Activated T-helper 17 cell treated with anti-CD3 and anti-CD28 coated beads, Interleukin-2, amount 50 U/mL, for 72 hours (primary cell): ENCODE measurements at regions not wholly inside any gene's neighbourhood (a gene's known extent, or its start where the extent isn't known, plus 50 kb on each side); places are given as distances from the start of the nearest gene placed in this dataset.

Experiments used
- ATAC-seq: fragments of 150-1000 bp; cut with Tn5 transposase; replicated peaks from 2 replicates; pipeline ENCODE4 v1.10.0; 2021; ENCODE audit warnings: mild to moderate bottlenecking, moderate library complexity
- H3K27ac Mint-ChIP-seq: one replicate; pipeline ENCODE4 v1.8.0; 2022; ENCODE audit warnings: mixed read lengths
- H3K27me3 Mint-ChIP-seq: one replicate; pipeline ENCODE4 v1.8.0; 2022; ENCODE audit warnings: mixed read lengths
- H3K36me3 Mint-ChIP-seq: one replicate; pipeline ENCODE4 v1.8.0; 2022; ENCODE audit warnings: low read depth, mild to moderate bottlenecking, mixed read lengths
- H3K4me1 Mint-ChIP-seq: one replicate; pipeline ENCODE4 v1.8.0; 2022; ENCODE audit warnings: mixed read lengths
- H3K4me3 Mint-ChIP-seq: one replicate; pipeline ENCODE4 v1.8.0; 2022; ENCODE audit warnings: mild to moderate bottlenecking, mixed read lengths
- H3K9me3 Mint-ChIP-seq: one replicate; pipeline ENCODE4 v1.8.0; 2022; ENCODE audit warnings: mixed read lengths

DNA sequence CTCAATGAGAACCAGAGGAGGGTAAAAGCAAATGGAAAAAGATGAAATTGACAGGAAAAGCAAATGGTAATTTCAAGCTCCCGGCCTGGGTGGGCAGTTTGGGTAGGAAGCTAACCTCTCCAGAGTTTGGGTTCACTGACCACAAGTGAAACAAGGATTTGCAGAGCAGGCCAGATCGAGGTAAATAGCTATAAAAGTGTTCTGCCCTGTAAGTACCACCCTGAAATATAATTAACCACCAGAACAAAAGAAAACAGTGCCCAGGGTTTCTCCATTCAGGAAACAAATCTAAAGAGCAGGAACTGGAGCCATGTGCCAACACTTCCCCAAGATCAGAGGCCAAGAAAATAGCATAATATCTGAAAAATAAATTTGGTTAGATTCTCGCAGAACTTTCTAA lies 276.7 kb upstream of the MEOX2 start:
- ATAC-seq, result no peak
- Mint-ChIP-seq H3K36me3 (no peaks in the 10 kb centered on the region), H3K27me3 (no peaks in the 10 kb centered on the region), H3K4me3 (no peak overlapping the region), H3K27ac (no peak overlapping the region), H3K9me3 (no peaks in the 10 kb centered on the region), H3K4me1 (no peaks in the 10 kb centered on the region)

- no peaks in the 10 kb centered on the region for H3K27me3 Mint-ChIP-seq
- H3K36me3 Mint-ChIP-seq, result no peaks in the 10 kb centered on the region
- no peak overlapping the region for H3K27ac Mint-ChIP-seq
- no peak overlapping the region for H3K4me3 Mint-ChIP-seq
- H3K4me1 Mint-ChIP-seq, result no peaks in the 10 kb centered on the region
- H3K9me3 Mint-ChIP-seq, result no peaks in the 10 kb centered on the region
- ATAC-seq, result no peak
Measured at GRCh38 chr7:15954671-15955354, 268.3 kb upstream of the MEOX2 start.

GRCh38 chr7:15950299-15950698 lies 263.8 kb upstream of the MEOX2 start:
- no peak for ATAC-seq

GRCh38 chr7:15947754-15948153 lies 261.3 kb upstream of the MEOX2 start:
- no peaks in the 10 kb centered on the region for H3K27me3 Mint-ChIP-seq
- no peaks in the 10 kb centered on the region for H3K36me3 Mint-ChIP-seq
- H3K27ac Mint-ChIP-seq, result no peak overlapping the region
- H3K4me3 Mint-ChIP-seq, result no peak overlapping the region
- no peak for ATAC-seq
- H3K4me1 Mint-ChIP-seq, result no peaks in the 10 kb centered on the region
- peaks cover 4% of the 10 kb centered on the region for H3K9me3 Mint-ChIP-seq

More at GRCh38 chr7:15950299-15950698, 263.8 kb upstream of the MEOX2 start:
- H3K4me3 Mint-ChIP-seq, result no peak overlapping the region
- H3K36me3 Mint-ChIP-seq, result no peaks in the 10 kb centered on the region
- no peaks in the 10 kb centered on the region for H3K4me1 Mint-ChIP-seq
- H3K27me3 Mint-ChIP-seq, result no peaks in the 10 kb centered on the region
- peaks cover 4% of the 10 kb centered on the region for H3K9me3 Mint-ChIP-seq
- no peak overlapping the region for H3K27ac Mint-ChIP-seq

DNA sequence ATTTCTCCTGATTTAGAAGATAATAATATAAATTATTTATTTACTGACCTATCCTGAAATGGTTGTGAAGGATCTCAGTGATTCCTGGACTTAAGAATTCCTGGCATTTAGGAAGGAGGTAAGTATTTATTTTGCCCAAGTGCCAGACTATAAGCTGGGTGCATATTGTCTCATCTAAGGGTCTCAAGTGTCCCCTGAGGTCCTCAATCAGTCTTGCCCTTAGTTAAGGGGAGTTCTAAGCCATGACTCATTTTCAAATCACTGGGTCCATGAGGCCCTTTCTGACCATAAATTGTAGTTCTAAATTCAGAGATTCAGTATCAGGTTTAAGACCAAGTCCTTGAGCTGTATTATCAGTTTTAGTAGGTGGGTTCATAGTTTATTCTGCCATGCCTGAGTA lies 251.6 kb upstream of the MEOX2 start:
- no peaks in the 10 kb centered on the region for H3K4me1 Mint-ChIP-seq
- no peaks in the 10 kb centered on the region for H3K36me3 Mint-ChIP-seq
- no peaks in the 10 kb centered on the region for H3K27me3 Mint-ChIP-seq
- H3K27ac Mint-ChIP-seq, result no peak overlapping the region
- H3K9me3 Mint-ChIP-seq, result no peaks in the 10 kb centered on the region
- no peak for ATAC-seq
- no peak overlapping the region for H3K4me3 Mint-ChIP-seq

GRCh38 chr7:15937571-15937970 lies 251.1 kb upstream of the MEOX2 start:
- no peaks in the 10 kb centered on the region for H3K4me1 Mint-ChIP-seq
- H3K9me3 Mint-ChIP-seq, result no peaks in the 10 kb centered on the region
- H3K27ac Mint-ChIP-seq, result no peak overlapping the region
- no peaks in the 10 kb centered on the region for H3K36me3 Mint-ChIP-seq
- H3K27me3 Mint-ChIP-seq, result no peaks in the 10 kb centered on the region
- H3K4me3 Mint-ChIP-seq, result no peak overlapping the region
- no peak for ATAC-seq

DNA sequence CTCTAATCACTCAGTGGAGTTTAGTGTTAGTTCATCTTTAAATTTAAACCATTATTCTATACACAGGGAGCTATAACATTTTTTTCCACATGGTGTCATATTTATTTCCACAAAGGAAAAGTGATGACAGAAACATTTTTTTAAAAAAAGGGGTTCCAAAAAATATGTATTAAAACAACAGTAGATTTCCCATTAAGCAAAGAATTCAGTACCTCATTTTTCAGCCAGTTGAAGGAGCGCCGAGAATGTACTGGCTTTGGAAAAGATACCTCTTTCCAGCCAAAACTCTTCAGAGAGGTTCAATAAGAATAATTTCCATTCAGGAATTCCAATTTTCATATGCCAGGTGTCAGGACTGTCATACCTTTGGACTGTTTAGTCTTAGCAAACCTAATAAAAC lies 250.5 kb upstream of the MEOX2 start:
- no peak overlapping the region for H3K4me3 Mint-ChIP-seq
- no peak for ATAC-seq
- no peaks in the 10 kb centered on the region for H3K36me3 Mint-ChIP-seq
- no peaks in the 10 kb centered on the region for H3K4me1 Mint-ChIP-seq
- no peaks in the 10 kb centered on the region for H3K27me3 Mint-ChIP-seq
- H3K9me3 Mint-ChIP-seq, result no peaks in the 10 kb centered on the region
- H3K27ac Mint-ChIP-seq, result no peak overlapping the region

GRCh38 chr7:15932318-15932717 lies 245.8 kb upstream of the MEOX2 start:
- Mint-ChIP-seq H3K27ac (no peak overlapping the region), H3K36me3 (no peaks in the 10 kb centered on the region), H3K4me1 (no peaks in the 10 kb centered on the region), H3K9me3 (no peaks in the 10 kb centered on the region), H3K27me3 (no peaks in the 10 kb centered on the region), H3K4me3 (no peak overlapping the region)
- ATAC-seq, result no peak

GRCh38 chr7:15929411-15929810 lies 242.9 kb upstream of the MEOX2 start:
- Mint-ChIP-seq H3K4me3 (no peak overlapping the region), H3K9me3 (no peaks in the 10 kb centered on the region), H3K36me3 (no peaks in the 10 kb centered on the region), H3K27ac (no peak overlapping the region), H3K4me1 (no peaks in the 10 kb centered on the region), H3K27me3 (no peaks in the 10 kb centered on the region)
- no peak for ATAC-seq

GRCh38 chr7:15925608-15926007 lies 239.1 kb upstream of the MEOX2 start:
- H3K36me3 Mint-ChIP-seq, result no peaks in the 10 kb centered on the region
- no peaks in the 10 kb centered on the region for H3K9me3 Mint-ChIP-seq
- H3K27ac Mint-ChIP-seq, result no peak overlapping the region
- H3K4me3 Mint-ChIP-seq, result no peak overlapping the region
- ATAC-seq, result peak; percentile 69
- H3K27me3 Mint-ChIP-seq, result no peaks in the 10 kb centered on the region
- no peaks in the 10 kb centered on the region for H3K4me1 Mint-ChIP-seq

- H3K4me3 Mint-ChIP-seq, result no peak overlapping the region
Measured at GRCh38 chr7:15924910-15925309, 238.4 kb upstream of the MEOX2 start.

GRCh38 chr7:15922002-15922401 lies 235.5 kb upstream of the MEOX2 start:
- Mint-ChIP-seq H3K9me3 (no peaks in the 10 kb centered on the region), H3K27me3 (no peaks in the 10 kb centered on the region), H3K4me1 (no peaks in the 10 kb centered on the region), H3K36me3 (no peaks in the 10 kb centered on the region), H3K4me3 (no peak overlapping the region), H3K27ac (no peak overlapping the region)
- no peak for ATAC-seq

More at GRCh38 chr7:15924910-15925309, 238.4 kb upstream of the MEOX2 start:
- no peaks in the 10 kb centered on the region for H3K9me3 Mint-ChIP-seq
- no peaks in the 10 kb centered on the region for H3K4me1 Mint-ChIP-seq
- H3K27me3 Mint-ChIP-seq, result no peaks in the 10 kb centered on the region
- H3K36me3 Mint-ChIP-seq, result no peaks in the 10 kb centered on the region
- no peak for ATAC-seq
- no peak overlapping the region for H3K27ac Mint-ChIP-seq

- H3K36me3 Mint-ChIP-seq, result no peaks in the 10 kb centered on the region
- ATAC-seq, result no peak
- H3K27ac Mint-ChIP-seq, result no peak overlapping the region
- H3K4me3 Mint-ChIP-seq, result no peak overlapping the region
- H3K9me3 Mint-ChIP-seq, result no peaks in the 10 kb centered on the region
- no peaks in the 10 kb centered on the region for H3K27me3 Mint-ChIP-seq
- no peaks in the 10 kb centered on the region for H3K4me1 Mint-ChIP-seq
Measured at GRCh38 chr7:15921576-15921975, 235.1 kb upstream of the MEOX2 start.

GRCh38 chr7:15920953-15921352 lies 234.5 kb upstream of the MEOX2 start:
- H3K4me1 Mint-ChIP-seq, result no peaks in the 10 kb centered on the region
- H3K4me3 Mint-ChIP-seq, result no peak overlapping the region
- no peaks in the 10 kb centered on the region for H3K9me3 Mint-ChIP-seq
- no peak for ATAC-seq
- H3K27ac Mint-ChIP-seq, result no peak overlapping the region
- no peaks in the 10 kb centered on the region for H3K36me3 Mint-ChIP-seq
- no peaks in the 10 kb centered on the region for H3K27me3 Mint-ChIP-seq

DNA sequence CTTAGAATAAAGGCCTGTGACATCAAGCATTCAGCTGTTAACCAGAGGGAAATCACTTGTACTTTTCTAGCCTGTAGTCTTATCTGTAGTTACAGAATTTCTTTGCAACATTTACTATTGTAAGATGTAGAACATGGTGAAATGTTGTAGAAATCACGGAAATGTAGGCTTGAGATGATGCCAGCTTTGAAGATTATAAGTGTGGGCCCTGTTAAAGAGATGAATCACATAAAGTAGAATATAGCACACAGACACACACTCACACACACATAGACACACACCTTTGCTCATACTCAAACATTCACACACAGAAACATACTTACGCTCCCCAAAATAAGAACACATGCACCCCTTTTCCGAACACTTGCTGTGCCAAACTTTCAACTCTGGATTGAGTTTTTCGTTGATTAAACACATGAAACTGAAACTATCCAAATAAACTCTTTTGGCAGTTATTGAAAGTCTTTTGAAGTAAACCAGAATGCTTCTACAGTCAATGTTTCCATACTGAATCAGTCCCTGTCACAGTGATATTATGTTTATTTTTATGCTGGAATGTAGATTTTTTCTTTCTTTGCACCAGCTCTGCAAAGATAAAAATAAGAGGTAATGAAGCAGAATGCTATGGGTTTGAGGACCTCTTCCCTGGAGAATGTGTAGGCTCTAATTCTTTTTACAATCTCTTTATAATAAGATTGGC lies 230.3 kb upstream of the MEOX2 start:
- Mint-ChIP-seq H3K9me3 (peaks cover 3% of the 10 kb centered on the region), H3K4me3 (no peak overlapping the region)
- ATAC-seq, result no peak

More for the DNA sequence above, 230.3 kb upstream of the MEOX2 start:
- no peaks in the 10 kb centered on the region for H3K36me3 Mint-ChIP-seq
- no peaks in the 10 kb centered on the region for H3K4me1 Mint-ChIP-seq
- H3K27me3 Mint-ChIP-seq, result no peaks in the 10 kb centered on the region
- H3K27ac Mint-ChIP-seq, result no peak overlapping the region
